ENCODE measurements at regions not wholly inside any gene's neighbourhood (a gene's known extent, or its start where the extent isn't known, plus 50 kb on each side); places are given as distances from the start of the nearest gene placed in this dataset.

DNA sequence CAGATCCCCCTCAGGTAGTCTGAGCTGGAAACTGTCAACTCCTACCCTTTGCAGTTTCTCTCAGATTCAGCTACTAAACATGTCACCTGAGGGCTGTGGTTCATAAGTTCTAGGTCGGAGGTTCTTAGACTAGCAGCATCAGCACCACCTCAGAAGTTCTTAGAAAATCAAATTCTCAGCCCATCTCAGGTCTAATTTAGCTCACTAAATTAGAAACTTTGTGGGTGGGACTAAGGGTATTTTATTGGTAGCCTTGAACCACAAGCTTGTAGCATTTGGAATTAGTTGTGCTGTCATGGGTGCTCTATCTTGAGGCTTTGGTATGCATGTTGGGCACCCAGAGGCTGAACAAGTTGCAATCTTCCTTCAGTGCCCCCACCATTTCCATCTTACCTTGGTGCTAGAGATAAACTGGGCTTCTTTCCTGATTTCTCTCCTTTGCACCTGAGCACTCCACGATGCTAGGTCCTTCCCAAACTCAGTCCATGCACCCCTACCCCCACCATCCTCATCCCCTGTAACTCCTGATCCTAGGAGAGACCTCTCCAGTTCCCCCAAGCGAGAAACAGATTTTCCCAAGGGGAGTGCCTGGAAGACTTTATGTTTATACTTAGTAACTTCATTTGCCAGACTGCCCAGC, 54.2 kb downstream of the S1PR1 start:
- no peak for DNase-seq (ENCODE audit: low spot score)

- DNase-seq (ENCODE audit: low spot score), result peak; percentile 59
These were observed 55.0 kb downstream of the S1PR1 start for GRCh38 chr1:101291562-101292380.

- no peak for DNase-seq (ENCODE audit: low spot score)
These were observed 56.7 kb downstream of the S1PR1 start for GRCh38 chr1:101293461-101294051.

GRCh38 chr1:101295209-101295608, 58.4 kb downstream of the S1PR1 start:
- no peak for DNase-seq (ENCODE audit: low spot score)

- DNase-seq (ENCODE audit: low spot score), result no peak
These were observed 61.8 kb downstream of the S1PR1 start for GRCh38 chr1:101298663-101299062.

GRCh38 chr1:101299141-101299540, 62.3 kb downstream of the S1PR1 start:
- DNase-seq (ENCODE audit: low spot score), result no peak

DNA sequence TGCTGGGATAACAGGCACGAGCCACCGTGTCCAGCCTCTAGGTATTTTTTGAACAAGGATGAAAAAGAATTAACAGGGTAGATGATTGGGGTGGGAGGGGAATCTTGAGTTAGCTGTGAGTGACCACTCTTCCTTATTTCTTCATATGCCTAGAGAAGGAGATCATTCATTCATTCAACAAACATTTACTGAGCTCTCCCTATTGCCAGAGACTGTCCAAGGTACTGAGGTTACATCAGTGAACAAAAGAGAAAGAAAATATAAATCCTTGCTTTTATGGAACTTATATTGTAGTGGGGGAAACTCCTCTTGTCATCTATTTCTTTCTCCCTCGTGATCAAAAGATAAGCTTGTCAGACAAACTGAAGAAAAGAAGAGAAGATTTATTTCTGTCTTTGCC, 62.9 kb downstream of the S1PR1 start:
- no peak for DNase-seq (ENCODE audit: low spot score)

DNA sequence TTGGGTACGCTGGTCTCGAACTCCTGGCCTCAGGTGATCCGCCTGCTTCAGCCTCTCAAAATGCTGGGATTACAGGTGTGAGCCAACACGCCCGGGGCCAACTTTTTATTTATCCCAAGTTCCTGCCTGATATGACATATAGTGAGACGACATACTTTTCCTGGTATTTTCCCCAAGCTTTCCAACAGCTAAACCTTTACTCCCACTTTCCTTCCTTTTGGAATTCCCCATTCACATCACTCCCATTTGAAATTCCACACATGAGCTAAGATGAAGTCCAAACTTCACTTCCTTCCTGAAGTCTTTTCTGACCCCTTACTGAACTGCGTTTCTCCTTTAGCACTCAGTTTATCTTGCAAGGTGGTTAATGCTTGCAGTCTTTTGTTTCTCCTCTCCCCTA, 64.1 kb downstream of the S1PR1 start:
- DNase-seq (ENCODE audit: low spot score), result no peak

GRCh38 chr1:101301446-101302057, 64.7 kb downstream of the S1PR1 start:
- no peak for DNase-seq (ENCODE audit: low spot score)

DNA sequence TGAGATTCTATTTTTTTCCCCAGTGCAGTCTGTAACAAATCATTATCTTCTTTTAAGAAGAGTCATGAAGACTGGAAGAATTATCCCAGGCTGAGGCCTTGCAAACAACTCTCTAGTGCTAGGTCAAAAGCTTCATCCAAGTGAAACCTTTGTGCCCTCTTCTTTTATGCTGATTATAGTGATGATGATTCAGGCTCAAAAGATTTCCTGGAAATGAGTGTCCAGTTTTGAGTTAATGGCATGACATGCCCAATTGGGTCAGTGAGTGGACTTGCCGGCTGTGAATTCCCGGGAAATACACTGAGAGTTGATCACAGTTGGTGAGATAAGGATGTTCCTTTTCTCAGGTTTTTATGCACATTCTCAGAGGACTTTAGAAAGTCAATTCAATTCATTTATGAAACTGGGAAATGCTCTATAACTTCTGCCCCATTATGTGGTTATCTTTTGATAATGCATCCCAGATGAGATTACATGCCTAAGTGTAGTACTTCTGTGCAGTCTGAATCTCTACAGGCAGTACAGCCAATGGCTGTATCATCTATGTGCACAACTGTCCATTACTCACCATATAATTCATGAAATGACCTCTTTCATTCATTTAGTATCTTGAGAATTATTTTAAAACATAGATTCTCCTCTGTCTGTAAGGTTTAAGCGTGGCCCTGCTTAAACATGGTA, 66.2 kb downstream of the S1PR1 start:
- no peak for DNase-seq (ENCODE audit: low spot score)

GRCh38 chr1:101307985-101308689, 71.3 kb downstream of the S1PR1 start:
- DNase-seq (ENCODE audit: low spot score), result no peak

DNA sequence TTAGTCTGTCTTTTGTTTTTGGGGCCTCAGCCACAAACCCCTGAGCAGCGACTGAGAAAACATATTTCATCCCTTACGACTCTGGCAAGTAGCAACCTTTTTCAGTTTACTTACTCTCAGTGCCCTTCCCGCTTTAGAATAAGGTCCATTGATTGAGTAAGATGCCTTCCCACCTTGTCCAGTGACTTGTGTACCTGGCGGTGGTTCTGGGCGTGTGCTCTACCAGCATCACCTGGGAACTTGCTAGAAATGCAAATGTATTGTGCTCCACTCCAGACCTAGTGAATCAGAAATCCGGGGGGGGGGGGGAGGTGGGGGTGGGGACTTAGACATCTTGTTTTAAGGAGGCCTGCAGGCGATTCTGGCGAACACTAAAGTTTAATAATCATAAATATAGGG, 72.1 kb downstream of the S1PR1 start:
- no peak for DNase-seq (ENCODE audit: low spot score)

GRCh38 chr1:101309334-101310311, 72.8 kb downstream of the S1PR1 start:
- peak; percentile 51 for DNase-seq (ENCODE audit: low spot score)

- no peak for DNase-seq (ENCODE audit: low spot score)
These were observed 73.7 kb downstream of the S1PR1 start for GRCh38 chr1:101310506-101310905.

GRCh38 chr1:101311146-101311920, 74.5 kb downstream of the S1PR1 start:
- no peak for DNase-seq (ENCODE audit: low spot score)

GRCh38 chr1:101312147-101312546, 75.3 kb downstream of the S1PR1 start:
- no peak for DNase-seq (ENCODE audit: low spot score)

GRCh38 chr1:101313356-101313755, 76.5 kb downstream of the S1PR1 start:
- DNase-seq (ENCODE audit: low spot score), result no peak

GRCh38 chr1:101314244-101314643, 77.4 kb downstream of the S1PR1 start:
- DNase-seq (ENCODE audit: low spot score), result no peak

- DNase-seq (ENCODE audit: low spot score), result no peak
These were observed 79.4 kb downstream of the S1PR1 start for GRCh38 chr1:101316256-101316655.

GRCh38 chr1:101316799-101317198, 80.0 kb downstream of the S1PR1 start:
- DNase-seq (ENCODE audit: low spot score), result no peak
